ENCODE measurements at regions not wholly inside any gene's neighbourhood (a gene's known extent, or its start where the extent isn't known, plus 50 kb on each side); places are given as distances from the start of the nearest gene placed in this dataset.

DNA sequence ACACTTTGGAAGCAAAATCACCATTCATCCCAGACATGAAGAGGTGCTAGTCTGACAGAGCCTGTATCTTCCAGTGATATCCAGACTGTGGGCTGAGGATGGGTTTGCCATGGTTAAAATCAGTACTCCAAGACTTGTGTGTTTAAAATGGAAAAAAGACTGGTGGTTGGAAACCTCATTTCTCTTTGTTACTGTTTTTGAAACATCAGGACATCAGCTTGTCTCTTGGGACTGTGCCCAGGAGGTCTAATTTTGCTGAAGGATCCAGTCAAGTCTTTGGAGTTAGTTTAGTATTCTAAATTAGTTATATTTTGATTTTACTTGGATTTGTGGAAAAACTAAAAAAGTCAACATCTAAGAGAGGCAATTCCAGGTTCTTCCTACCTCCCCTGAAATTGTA lies 578.4 kb downstream of the PLCL1 start:
- no peak overlapping the region for H2BK5ac ChIP-seq (ENCODE audit: low read depth, low read length, poor library complexity, severe bottlenecking)
- H3K27me3 ChIP-seq (ENCODE audit: control insufficient read depth in 1 of 2, insufficient read depth in 1 of 2, low read length in 2 of 2) = no peaks in the 10 kb centered on the region
- H2AFZ ChIP-seq (ENCODE audit: low read depth, low read length) = no peak overlapping the region
- no peak overlapping the region for H3K9ac ChIP-seq (ENCODE audit: low read length)
- no peaks in the 10 kb centered on the region for H3K9me3 ChIP-seq (ENCODE audit: control insufficient read depth, low read length)
- no peaks in the 10 kb centered on the region for H3K79me1 ChIP-seq (replicated peaks; ENCODE audit: low read length, poor library complexity, severe bottlenecking)
- H3K27ac ChIP-seq (ENCODE audit: low read length, poor library complexity, severe bottlenecking) = no peak overlapping the region
- no peak overlapping the region for H3K4ac ChIP-seq (ENCODE audit: low read depth in 1 of 2, low read length in 2 of 2)
- H3K4me1 ChIP-seq (ENCODE audit: control insufficient read depth, insufficient read depth, low read depth, low read length) = no peaks in the 10 kb centered on the region
- no peak overlapping the region for H3K23ac ChIP-seq (ENCODE audit: low read length in 2 of 2)
- no peak overlapping the region for H4K8ac ChIP-seq (ENCODE audit: low read length)
- H2BK15ac ChIP-seq (ENCODE audit: low read depth, poor library complexity, severe bottlenecking) = no peak overlapping the region
- H3K14ac ChIP-seq (ENCODE audit: low read length in 2 of 2) = no peak overlapping the region
- no peak for DNase-seq
- no peak overlapping the region for H4K91ac ChIP-seq (ENCODE audit: low read length)
- H2BK12ac ChIP-seq (ENCODE audit: low read length in 2 of 2) = no peak overlapping the region
- peak overlapping the region in 1 of 2 experiments; percentile 16 for H3K4me3 ChIP-seq (ENCODE audit: insufficient read depth in 1 of 2, low read depth in 1 of 2, low read length in 2 of 2)
- no peak overlapping the region for H2AK5ac ChIP-seq (ENCODE audit: low read length, severe bottlenecking)
- no peak overlapping the region for H3K18ac ChIP-seq (ENCODE audit: low read depth in 1 of 2, low read length in 2 of 2)
- no peak overlapping the region for H2BK120ac ChIP-seq (ENCODE audit: low read depth, low read length)
- H3K36me3 ChIP-seq (ENCODE audit: control insufficient read depth in 1 of 2, insufficient read depth in 2 of 2, low read depth in 1 of 2, low read length in 2 of 2) = no peaks in the 10 kb centered on the region
- H3K4me2 ChIP-seq (ENCODE audit: low read length, poor library complexity, severe bottlenecking) = no peak overlapping the region

DNA sequence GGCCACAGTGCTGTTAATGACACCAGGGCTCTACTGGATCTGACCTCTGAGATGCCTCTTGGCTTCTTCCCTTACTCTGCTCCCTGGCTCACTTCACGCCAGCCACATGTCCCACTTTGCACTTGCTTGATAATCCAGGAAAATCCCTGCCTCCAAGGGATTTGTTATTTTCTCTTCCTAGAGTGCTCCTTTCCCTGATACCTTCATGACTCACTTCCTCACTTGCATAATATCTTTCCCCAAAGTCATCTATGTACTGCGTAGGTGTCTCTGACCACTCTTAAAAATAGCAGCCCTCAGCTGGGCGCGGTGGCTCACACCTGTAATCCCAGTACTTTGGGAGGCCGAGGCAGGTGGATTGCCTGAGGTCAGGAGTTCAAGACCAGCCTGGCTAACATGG lies 572.3 kb downstream of the PLCL1 start:
- Histone ChIP-seq H3K27ac (ENCODE audit: low read length, poor library complexity, severe bottlenecking) (no peak overlapping the region), H3K4me3 (ENCODE audit: insufficient read depth in 1 of 2, low read depth in 1 of 2, low read length in 2 of 2) (no peak overlapping the region), H2AFZ (ENCODE audit: low read depth, low read length) (no peak overlapping the region), H3K23ac (ENCODE audit: low read length in 2 of 2) (no peak overlapping the region), H2BK15ac (ENCODE audit: low read depth, poor library complexity, severe bottlenecking) (no peak overlapping the region), H3K27me3 (ENCODE audit: control insufficient read depth in 1 of 2, insufficient read depth in 1 of 2, low read length in 2 of 2) (no peaks in the 10 kb centered on the region), H2AK5ac (ENCODE audit: low read length, severe bottlenecking) (no peak overlapping the region), H3K79me1 (replicated peaks; ENCODE audit: low read length, poor library complexity, severe bottlenecking) (no peaks in the 10 kb centered on the region), H3K4ac (ENCODE audit: low read depth in 1 of 2, low read length in 2 of 2) (no peak overlapping the region), H4K91ac (ENCODE audit: low read length) (no peak overlapping the region), H2BK120ac (ENCODE audit: low read depth, low read length) (no peak overlapping the region), H2BK12ac (ENCODE audit: low read length in 2 of 2) (no peak overlapping the region), H4K8ac (ENCODE audit: low read length) (no peak overlapping the region), H2BK5ac (ENCODE audit: low read depth, low read length, poor library complexity, severe bottlenecking) (no peak overlapping the region), H3K9me3 (ENCODE audit: control insufficient read depth, low read length) (no peaks in the 10 kb centered on the region), H3K36me3 (ENCODE audit: control insufficient read depth in 1 of 2, insufficient read depth in 2 of 2, low read depth in 1 of 2, low read length in 2 of 2) (no peaks in the 10 kb centered on the region), H3K9ac (ENCODE audit: low read length) (no peak overlapping the region), H3K18ac (ENCODE audit: low read depth in 1 of 2, low read length in 2 of 2) (no peak overlapping the region), H3K14ac (ENCODE audit: low read length in 2 of 2) (no peak overlapping the region), H3K4me2 (ENCODE audit: low read length, poor library complexity, severe bottlenecking) (no peak overlapping the region), H3K4me1 (ENCODE audit: control insufficient read depth, insufficient read depth, low read depth, low read length) (no peaks in the 10 kb centered on the region)
- 88% methylated on average over 5 of the region's 5 CpGs for WGBS
- DNase-seq = no peak

GRCh38 chr2:198375083-198375410 lies 570.7 kb downstream of the PLCL1 start:
- no peaks in the 10 kb centered on the region for H3K79me1 ChIP-seq (replicated peaks; ENCODE audit: low read length, poor library complexity, severe bottlenecking)
- no peak overlapping the region for H2AFZ ChIP-seq (ENCODE audit: low read depth, low read length)
- DNase-seq = no peak
- no peaks in the 10 kb centered on the region for H3K4me1 ChIP-seq (ENCODE audit: control insufficient read depth, insufficient read depth, low read depth, low read length)
- no peak overlapping the region for H2BK12ac ChIP-seq (ENCODE audit: low read length in 2 of 2)
- no peaks in the 10 kb centered on the region for H3K9me3 ChIP-seq (ENCODE audit: control insufficient read depth, low read length)
- H3K9ac ChIP-seq (ENCODE audit: low read length) = no peak overlapping the region
- H2AK5ac ChIP-seq (ENCODE audit: low read length, severe bottlenecking) = no peak overlapping the region
- no peak overlapping the region for H3K4me2 ChIP-seq (ENCODE audit: low read length, poor library complexity, severe bottlenecking)
- no peak overlapping the region for H3K4me3 ChIP-seq (ENCODE audit: insufficient read depth in 1 of 2, low read depth in 1 of 2, low read length in 2 of 2)
- no peak overlapping the region for H3K18ac ChIP-seq (ENCODE audit: low read depth in 1 of 2, low read length in 2 of 2)
- H4K91ac ChIP-seq (ENCODE audit: low read length) = no peak overlapping the region
- no peak overlapping the region for H3K14ac ChIP-seq (ENCODE audit: low read length in 2 of 2)
- H3K27ac ChIP-seq (ENCODE audit: low read length, poor library complexity, severe bottlenecking) = no peak overlapping the region
- H3K4ac ChIP-seq (ENCODE audit: low read depth in 1 of 2, low read length in 2 of 2) = no peak overlapping the region
- H2BK120ac ChIP-seq (ENCODE audit: low read depth, low read length) = no peak overlapping the region
- 89% methylated on average over 4 of the region's 4 CpGs for WGBS
- no peaks in the 10 kb centered on the region for H3K36me3 ChIP-seq (ENCODE audit: control insufficient read depth in 1 of 2, insufficient read depth in 2 of 2, low read depth in 1 of 2, low read length in 2 of 2)
- H2BK5ac ChIP-seq (ENCODE audit: low read depth, low read length, poor library complexity, severe bottlenecking) = no peak overlapping the region
- no peaks in the 10 kb centered on the region for H3K27me3 ChIP-seq (ENCODE audit: control insufficient read depth in 1 of 2, insufficient read depth in 1 of 2, low read length in 2 of 2)
- H3K23ac ChIP-seq (ENCODE audit: low read length in 2 of 2) = no peak overlapping the region
- H2BK15ac ChIP-seq (ENCODE audit: low read depth, poor library complexity, severe bottlenecking) = no peak overlapping the region
- no peak overlapping the region for H4K8ac ChIP-seq (ENCODE audit: low read length)

DNA sequence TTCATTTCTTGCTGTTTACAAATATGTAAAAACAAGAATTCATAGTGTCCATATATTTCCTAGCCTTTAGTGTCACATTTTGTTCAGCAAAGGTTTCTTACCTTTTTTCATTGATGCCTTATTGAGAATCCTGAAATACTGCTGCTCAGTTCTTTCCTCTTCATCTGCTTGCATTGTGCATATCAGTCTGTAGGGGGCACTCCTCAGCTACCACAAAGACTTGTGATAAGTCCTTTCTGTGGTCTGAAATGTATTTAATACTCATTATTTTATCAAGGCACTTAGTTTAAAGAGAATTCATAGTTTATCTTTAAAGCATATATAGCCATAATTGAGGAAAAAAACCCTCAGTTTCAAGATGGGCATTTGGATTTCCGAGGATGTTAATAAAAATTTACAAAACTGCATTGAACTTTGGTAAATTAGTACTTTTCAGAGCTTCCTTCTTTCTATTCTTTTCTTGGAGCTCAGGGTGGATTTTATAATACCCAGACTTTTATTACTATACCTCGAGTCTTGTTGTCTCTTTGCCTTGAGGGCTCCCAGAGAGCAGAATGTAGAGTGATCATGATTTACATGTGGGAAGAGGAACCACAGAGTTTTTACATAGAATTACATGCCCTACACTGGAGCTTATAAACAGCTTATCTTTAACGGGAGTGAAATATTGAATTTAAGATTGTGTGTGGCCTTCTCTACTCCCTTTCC lies 570.1 kb downstream of the PLCL1 start:
- Histone ChIP-seq H3K36me3 (ENCODE audit: control insufficient read depth in 1 of 2, insufficient read depth in 2 of 2, low read depth in 1 of 2, low read length in 2 of 2) (no peaks in the 10 kb centered on the region), H3K23ac (ENCODE audit: low read length in 2 of 2) (no peak overlapping the region), H2AFZ (ENCODE audit: low read depth, low read length) (no peak overlapping the region), H3K27ac (ENCODE audit: low read length, poor library complexity, severe bottlenecking) (no peak overlapping the region), H4K91ac (ENCODE audit: low read length) (no peak overlapping the region), H2BK5ac (ENCODE audit: low read depth, low read length, poor library complexity, severe bottlenecking) (no peak overlapping the region), H3K9me3 (ENCODE audit: control insufficient read depth, low read length) (no peaks in the 10 kb centered on the region), H3K4me1 (ENCODE audit: control insufficient read depth, insufficient read depth, low read depth, low read length) (no peaks in the 10 kb centered on the region), H3K9ac (ENCODE audit: low read length) (no peak overlapping the region), H3K4ac (ENCODE audit: low read depth in 1 of 2, low read length in 2 of 2) (no peak overlapping the region), H3K4me3 (ENCODE audit: insufficient read depth in 1 of 2, low read depth in 1 of 2, low read length in 2 of 2) (no peak overlapping the region), H4K8ac (ENCODE audit: low read length) (no peak overlapping the region), H3K79me1 (replicated peaks; ENCODE audit: low read length, poor library complexity, severe bottlenecking) (no peaks in the 10 kb centered on the region), H2BK15ac (ENCODE audit: low read depth, poor library complexity, severe bottlenecking) (no peak overlapping the region), H3K4me2 (ENCODE audit: low read length, poor library complexity, severe bottlenecking) (no peak overlapping the region), H3K27me3 (ENCODE audit: control insufficient read depth in 1 of 2, insufficient read depth in 1 of 2, low read length in 2 of 2) (no peaks in the 10 kb centered on the region), H2AK5ac (ENCODE audit: low read length, severe bottlenecking) (no peak overlapping the region), H2BK120ac (ENCODE audit: low read depth, low read length) (no peak overlapping the region), H3K14ac (ENCODE audit: low read length in 2 of 2) (no peak overlapping the region), H3K18ac (ENCODE audit: low read depth in 1 of 2, low read length in 2 of 2) (no peak overlapping the region), H2BK12ac (ENCODE audit: low read length in 2 of 2) (no peak overlapping the region)
- peak; percentile 40 for DNase-seq
- no CpG with 5 or more reads among the region's 3 CpGs for WGBS
